GM23338 (cell line): ENCODE measurements at regions not wholly inside any gene's neighbourhood (a gene's known extent, or its start where the extent isn't known, plus 50 kb on each side); places are given as distances from the start of the nearest gene placed in this dataset.
"Not testable (repeated sequence)": the region's sequence is repeated elsewhere in the genome, so short reads cannot be mapped to it uniquely, and the experiment has no call there.

Experiments
- ATAC-seq: fragments of 200-7000 bp; cut with Tn5 transposase; 3 replicates; pipeline ENCODE4 v1.9.1; 2020
- DNase-seq: peaks from one replicate; pipeline ENCODE4 v3.0.0-alpha.2; 2015; ENCODE audit warnings: low spot score
- H2AFZ ChIP-seq: fragments of 200-600 bp; sonication (generic); 2 replicates; pipeline ENCODE4 v1.8.0; 2016; ENCODE audit warnings: antibody characterized with exemption, mild to moderate bottlenecking, moderate library complexity
- H3F3A ChIP-seq: fragments of 200-600 bp; sonication (generic); replicated peaks from 2 replicates; pipeline ENCODE4 v1.8.0; 2017; ENCODE audit warnings: antibody characterized with exemption, mixed run types, low read depth
- H3K27ac ChIP-seq: fragments of 200-600 bp; sonication (generic); 2 replicates; pipeline ENCODE4 v1.6.1; 2016; ENCODE audit warnings: low read depth
- H3K27me3 ChIP-seq: fragments of 200-600 bp; sonication (generic); 2 replicates; pipeline ENCODE4 v1.8.0; 2016; ENCODE audit warnings: mild to moderate bottlenecking, mixed run types, moderate library complexity; ENCODE audit not compliant: insufficient read depth
- H3K36me3 ChIP-seq: fragments of 200-600 bp; sonication (generic); 2 replicates; pipeline ENCODE4 v1.8.0; 2016; ENCODE audit warnings: mild to moderate bottlenecking; ENCODE audit not compliant: insufficient read depth
- H3K4me1 ChIP-seq: fragments of 200-600 bp; sonication (generic); 2 replicates; pipeline ENCODE4 v1.8.0; 2016; ENCODE audit warnings: mild to moderate bottlenecking, moderate library complexity; ENCODE audit not compliant: insufficient read depth
- H3K4me2 ChIP-seq: fragments of 200-600 bp; sonication (generic); 2 replicates; pipeline ENCODE4 v1.7.1; 2017; ENCODE audit warnings: mixed run types
- H3K4me3 ChIP-seq: fragments of 200-600 bp; sonication (generic); 2 replicates; pipeline ENCODE4 v1.6.1; 2016; ENCODE audit warnings: mixed run types
- H3K79me2 ChIP-seq: fragments of 200-600 bp; sonication (generic); replicated peaks from 2 replicates; pipeline ENCODE4 v1.8.0; 2017; ENCODE audit warnings: mild to moderate bottlenecking; ENCODE audit not compliant: insufficient read depth
- H3K9me2 ChIP-seq: fragments of 200-600 bp; sonication (generic); 2 replicates; pipeline ENCODE4 v1.8.0; 2017; ENCODE audit not compliant: insufficient read depth
- H4K20me1 ChIP-seq: fragments of 200-600 bp; sonication (generic); replicated peaks from 2 replicates; pipeline ENCODE4 v1.8.0; 2017; ENCODE audit warnings: mild to moderate bottlenecking; ENCODE audit not compliant: insufficient read depth
- H3K27ac Mint-ChIP-seq: 2 replicates; pipeline ENCODE4 v1.8.0; 2020; ENCODE audit warnings: inconsistent platforms, mild to moderate bottlenecking, moderate library complexity, mixed read lengths
- H3K27me3 Mint-ChIP-seq: 3 replicates; pipeline ENCODE4 v1.8.0; 2022; ENCODE audit warnings: low read depth, mild to moderate bottlenecking, moderate library complexity, mixed read lengths, inconsistent platforms; ENCODE audit not compliant: insufficient read depth, poor library complexity
- H3K36me3 Mint-ChIP-seq: 3 replicates; pipeline ENCODE4 v1.8.0; 2021; ENCODE audit warnings: low read depth, mild to moderate bottlenecking, inconsistent platforms, moderate library complexity, mixed read lengths
- H3K4me1 Mint-ChIP-seq: 3 replicates; pipeline ENCODE4 v1.8.0; 2020; ENCODE audit warnings: mild to moderate bottlenecking, inconsistent platforms, mixed read lengths
- H3K4me3 Mint-ChIP-seq: 3 replicates; pipeline ENCODE4 v1.8.0; 2021; ENCODE audit warnings: moderate library complexity, mild to moderate bottlenecking, inconsistent platforms, mixed read lengths
- H3K9me3 Mint-ChIP-seq: 3 replicates; pipeline ENCODE4 v1.8.0; 2020; ENCODE audit warnings: moderate library complexity, mild to moderate bottlenecking, inconsistent platforms, mixed read lengths
- CREB1 ChIP-seq: fragments of 250-450 bp; sonication (Bioruptor Pico); IDR thresholded peaks from 2 replicates; pipeline ENCODE4 v1.5.0; 2020; ENCODE audit warnings: low read depth, mild to moderate bottlenecking, moderate library complexity
- EZH2phosphoT487 ChIP-seq: fragments of 200-600 bp; sonication (generic); IDR thresholded peaks from one replicate; pipeline ENCODE4 v1.8.1; 2018; ENCODE audit warnings: antibody characterized with exemption; ENCODE audit not compliant: unreplicated experiment
- JUNB ChIP-seq: IDR thresholded peaks from one replicate; pipeline ENCODE4 v1.6.1; 2016; ENCODE audit warnings: antibody characterized with exemption; ENCODE audit not compliant: unreplicated experiment
- NANOG ChIP-seq: IDR thresholded peaks from 2 replicates; pipeline ENCODE4 v1.6.1; 2016; ENCODE audit warnings: antibody characterized with exemption, borderline replicate concordance
- POLR2AphosphoS5 ChIP-seq: IDR thresholded peaks from 2 replicates; pipeline ENCODE4 v1.6.1; 2016; ENCODE audit warnings: antibody characterized with exemption, low read depth
- STAT1 ChIP-seq: IDR thresholded peaks from one replicate; pipeline ENCODE4 v1.6.1; 2016; ENCODE audit warnings: antibody characterized with exemption; ENCODE audit not compliant: unreplicated experiment
- ZNF331 ChIP-seq: fragments of 250-450 bp; sonication (Bioruptor Pico); IDR thresholded peaks from 2 replicates; pipeline ENCODE4 v1.5.0; 2020; ENCODE audit warnings: low read depth, mild to moderate bottlenecking, moderate library complexity
- TF ChIP-seq, protein P1 (sequence below), 2 experiments: fragments of 200-600 bp in 1 of 2; sonication (generic) in 1 of 2; conservative IDR thresholded peaks; 2 replicates each; pipeline versions ENCODE4 v1.5.1 to v1.6.1; 2016 to 2017; ENCODE audit warnings: antibody characterized with exemption in 2 of 2, low read depth in 2 of 2, mild to moderate bottlenecking in 2 of 2, moderate library complexity in 1 of 2
- TF ChIP-seq, protein P2 (sequence below): IDR thresholded peaks from 2 replicates; pipeline ENCODE4 v1.6.1; 2016; ENCODE audit warnings: antibody characterized with exemption

DNA sequence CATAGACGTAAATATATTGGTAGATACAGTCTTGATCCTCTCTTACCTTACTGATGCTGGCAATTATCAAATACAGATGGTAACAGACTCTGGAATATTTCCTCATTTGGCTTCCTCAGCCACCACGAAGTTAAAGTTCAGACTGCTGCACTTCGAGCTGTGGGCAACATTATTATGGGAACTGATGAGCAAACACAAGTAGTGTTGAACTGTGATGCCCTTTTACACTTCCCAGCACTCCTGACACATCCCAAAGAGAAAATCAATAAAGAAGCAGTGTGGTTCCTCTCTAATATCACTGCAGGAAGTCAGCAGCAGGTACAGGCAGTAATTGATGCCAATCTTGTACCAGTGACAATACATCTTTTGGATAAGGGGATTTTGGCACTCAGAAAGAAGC, 162.7 kb upstream of the NT5E start:
- no peak overlapping the region for H3K4me3 Mint-ChIP-seq
- no peaks in the 10 kb centered on the region for H3K27me3 ChIP-seq
- no peak for ATAC-seq
- no peak overlapping the region for H3K4me2 ChIP-seq
- H2AFZ ChIP-seq: no peak overlapping the region
- peaks cover 6% of the 10 kb centered on the region; the same call in 1 of the 3 replicates for H3K36me3 Mint-ChIP-seq
- H3K4me1 Mint-ChIP-seq: peaks cover 2% of the 10 kb centered on the region; the same call in 1 of the 3 replicates
- DNase-seq: no peak
- no peak for TF ChIP-seq STAT1
- TF ChIP-seq CREB1 (CRISPR knock-in tag): no peak
- TF ChIP-seq ZNF331 (CRISPR knock-in tag): no peak
- no peak for TF ChIP-seq POLR2AphosphoS5
- no peak for TF ChIP-seq JUNB
- TF ChIP-seq, protein P1, sequence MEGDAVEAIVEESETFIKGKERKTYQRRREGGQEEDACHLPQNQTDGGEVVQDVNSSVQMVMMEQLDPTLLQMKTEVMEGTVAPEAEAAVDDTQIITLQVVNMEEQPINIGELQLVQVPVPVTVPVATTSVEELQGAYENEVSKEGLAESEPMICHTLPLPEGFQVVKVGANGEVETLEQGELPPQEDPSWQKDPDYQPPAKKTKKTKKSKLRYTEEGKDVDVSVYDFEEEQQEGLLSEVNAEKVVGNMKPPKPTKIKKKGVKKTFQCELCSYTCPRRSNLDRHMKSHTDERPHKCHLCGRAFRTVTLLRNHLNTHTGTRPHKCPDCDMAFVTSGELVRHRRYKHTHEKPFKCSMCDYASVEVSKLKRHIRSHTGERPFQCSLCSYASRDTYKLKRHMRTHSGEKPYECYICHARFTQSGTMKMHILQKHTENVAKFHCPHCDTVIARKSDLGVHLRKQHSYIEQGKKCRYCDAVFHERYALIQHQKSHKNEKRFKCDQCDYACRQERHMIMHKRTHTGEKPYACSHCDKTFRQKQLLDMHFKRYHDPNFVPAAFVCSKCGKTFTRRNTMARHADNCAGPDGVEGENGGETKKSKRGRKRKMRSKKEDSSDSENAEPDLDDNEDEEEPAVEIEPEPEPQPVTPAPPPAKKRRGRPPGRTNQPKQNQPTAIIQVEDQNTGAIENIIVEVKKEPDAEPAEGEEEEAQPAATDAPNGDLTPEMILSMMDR (conservative IDR thresholded peaks at IDR 0.05; ENCODE audit: low read depth in 2 of 2): no peak
- TF ChIP-seq EZH2phosphoT487: no peak
- TF ChIP-seq NANOG: no peak
- TF ChIP-seq, protein P2, sequence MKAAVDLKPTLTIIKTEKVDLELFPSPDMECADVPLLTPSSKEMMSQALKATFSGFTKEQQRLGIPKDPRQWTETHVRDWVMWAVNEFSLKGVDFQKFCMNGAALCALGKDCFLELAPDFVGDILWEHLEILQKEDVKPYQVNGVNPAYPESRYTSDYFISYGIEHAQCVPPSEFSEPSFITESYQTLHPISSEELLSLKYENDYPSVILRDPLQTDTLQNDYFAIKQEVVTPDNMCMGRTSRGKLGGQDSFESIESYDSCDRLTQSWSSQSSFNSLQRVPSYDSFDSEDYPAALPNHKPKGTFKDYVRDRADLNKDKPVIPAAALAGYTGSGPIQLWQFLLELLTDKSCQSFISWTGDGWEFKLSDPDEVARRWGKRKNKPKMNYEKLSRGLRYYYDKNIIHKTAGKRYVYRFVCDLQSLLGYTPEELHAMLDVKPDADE: no peak
- H3K27ac ChIP-seq: no peak overlapping the region
- peaks cover 2% of the 10 kb centered on the region for H3K27me3 Mint-ChIP-seq
- H4K20me1 ChIP-seq: no peaks in the 10 kb centered on the region
- no peaks in the 10 kb centered on the region; the same call in 1 of the 2 replicates for H3K4me1 ChIP-seq
- no peaks in the 10 kb centered on the region for H3K36me3 ChIP-seq
- peaks cover 24% of the 10 kb centered on the region for H3K9me3 Mint-ChIP-seq
- H3F3A ChIP-seq: no peaks in the 10 kb centered on the region
- no peak overlapping the region for H3K4me3 ChIP-seq
- no peaks in the 10 kb centered on the region for H3K79me2 ChIP-seq
- H3K27ac Mint-ChIP-seq: no peak overlapping the region
- peaks cover 4% of the 10 kb centered on the region; the same call in 1 of the 2 replicates for H3K9me2 ChIP-seq

DNA sequence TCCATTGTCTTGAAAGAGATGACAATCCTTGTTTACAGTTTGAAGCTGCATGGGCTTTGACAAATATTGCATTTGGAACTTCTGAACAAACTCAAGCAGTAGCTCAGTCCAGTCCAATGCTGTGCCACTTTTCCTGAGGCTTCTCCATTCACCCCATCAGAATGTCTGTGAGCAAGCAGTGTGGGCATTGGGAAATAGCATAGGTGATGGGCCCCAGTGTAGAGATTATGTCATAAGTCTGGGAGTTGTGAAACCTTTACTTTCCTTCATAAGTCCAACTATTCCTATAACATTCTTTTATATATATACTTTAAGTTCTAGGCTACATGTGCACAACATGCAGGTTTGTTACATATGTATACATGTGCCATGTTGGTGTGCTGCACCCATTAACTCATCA, 163.4 kb upstream of the NT5E start:
- ATAC-seq, H4K20me1 ChIP-seq, H3K27me3 ChIP-seq, H3K4me1 Mint-ChIP-seq, H3K27me3 Mint-ChIP-seq, H3K4me1 ChIP-seq, H3K4me3 ChIP-seq, H3K36me3 Mint-ChIP-seq, H3F3A ChIP-seq, H3K36me3 ChIP-seq, H2AFZ ChIP-seq, H3K4me2 ChIP-seq, H3K79me2 ChIP-seq, DNase-seq, H3K27ac ChIP-seq, H3K27ac Mint-ChIP-seq, H3K4me3 Mint-ChIP-seq, H3K9me2 ChIP-seq: not testable (repeated sequence)
- peaks cover 24% of the 10 kb centered on the region for H3K9me3 Mint-ChIP-seq

DNA sequence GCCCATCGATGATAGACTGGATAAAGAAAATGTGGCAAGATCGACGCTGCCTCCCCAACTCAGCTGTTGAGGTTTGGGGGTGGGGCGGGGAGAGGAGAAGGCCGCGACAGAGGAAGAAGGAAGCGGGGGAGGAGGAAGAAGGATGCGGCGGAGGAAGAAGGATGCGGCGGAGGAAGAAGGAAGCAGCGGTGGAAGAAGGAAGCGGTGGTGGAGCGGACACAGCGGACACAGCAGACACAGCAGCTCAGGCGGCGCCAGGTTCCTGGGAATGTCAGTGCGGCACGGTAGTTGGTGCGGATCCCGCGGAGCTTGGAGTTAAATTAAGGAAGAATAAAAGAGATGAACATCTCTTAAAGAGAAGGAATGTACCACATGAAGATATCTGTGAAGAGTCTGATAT, 163.9 kb upstream of the NT5E start:
- no peaks in the 10 kb centered on the region for H3K36me3 ChIP-seq
- no peaks in the 10 kb centered on the region for H4K20me1 ChIP-seq
- no peak overlapping the region for H3K27ac Mint-ChIP-seq
- TF ChIP-seq JUNB: no peak

More for the DNA sequence above, 163.9 kb upstream of the NT5E start:
- H3K27me3 ChIP-seq: no peaks in the 10 kb centered on the region
- peaks cover 6% of the 10 kb centered on the region; the same call in 1 of the 3 replicates for H3K36me3 Mint-ChIP-seq
- no peaks in the 10 kb centered on the region; the same call in 1 of the 2 replicates for H3K4me1 ChIP-seq
- no peaks in the 10 kb centered on the region for H3F3A ChIP-seq
- H3K9me3 Mint-ChIP-seq: peaks cover 24% of the 10 kb centered on the region
- no peak overlapping the region for H2AFZ ChIP-seq
- no peaks in the 10 kb centered on the region for H3K79me2 ChIP-seq
- ATAC-seq (no peak), DNase-seq (no peak)
- no peak overlapping the region for H3K4me3 ChIP-seq
- no peak overlapping the region for H3K4me2 ChIP-seq
- no peak overlapping the region for H3K4me3 Mint-ChIP-seq
- H3K4me1 Mint-ChIP-seq: peaks cover 2% of the 10 kb centered on the region; the same call in 1 of the 3 replicates
- H3K9me2 ChIP-seq: peaks cover 4% of the 10 kb centered on the region; the same call in 1 of the 2 replicates
- H3K27me3 Mint-ChIP-seq: peaks cover 2% of the 10 kb centered on the region
- no peak overlapping the region for H3K27ac ChIP-seq
